Osteocyte (in vitro differentiated cells): ENCODE measurements at regions not wholly inside any gene's neighbourhood (a gene's known extent, or its start where the extent isn't known, plus 50 kb on each side); places are given as distances from the start of the nearest gene placed in this dataset.

Experiments
- DNase-seq: peaks from one replicate; pipeline ENCODE4 v3.0.0; 2021; ENCODE audit warnings: mixed read lengths; ENCODE audit not compliant: unreplicated experiment; ENCODE audit errors: extremely low spot score
- H3K27ac Mint-ChIP-seq: one replicate; pipeline ENCODE4 v1.8.0; 2021; ENCODE audit warnings: mild to moderate bottlenecking, mixed read lengths; ENCODE audit not compliant: unreplicated experiment
- H3K27me3 Mint-ChIP-seq: one replicate; pipeline ENCODE4 v1.8.0; 2021; ENCODE audit warnings: mixed read lengths; ENCODE audit not compliant: unreplicated experiment
- H3K36me3 Mint-ChIP-seq: one replicate; pipeline ENCODE4 v1.8.0; 2021; ENCODE audit warnings: mixed read lengths; ENCODE audit not compliant: unreplicated experiment
- H3K4me1 Mint-ChIP-seq: one replicate; pipeline ENCODE4 v1.8.0; 2021; ENCODE audit warnings: mixed read lengths; ENCODE audit not compliant: unreplicated experiment
- H3K4me3 Mint-ChIP-seq: one replicate; pipeline ENCODE4 v1.8.0; 2021; ENCODE audit warnings: mild to moderate bottlenecking, moderate library complexity, mixed read lengths; ENCODE audit not compliant: unreplicated experiment
- H3K9me3 Mint-ChIP-seq: one replicate; pipeline ENCODE4 v1.8.0; 2021; ENCODE audit warnings: mixed read lengths; ENCODE audit not compliant: unreplicated experiment
- CTCF ChIP-seq: fragments of 200-600 bp; sonication (generic); IDR thresholded peaks from 2 replicates; pipeline ENCODE4 v1.5.0; 2021; ENCODE audit warnings: antibody characterized with exemption, mild to moderate bottlenecking, moderate library complexity

GRCh38 chr12:4025181-4026019 is 152.2 kb upstream of the PARP11 start:
- peaks cover 53% of the 10 kb centered on the region for H3K27me3 Mint-ChIP-seq
- no peak for DNase-seq
- H3K4me1 Mint-ChIP-seq, result peaks cover 7% of the 10 kb centered on the region
- no peak overlapping the region for H3K27ac Mint-ChIP-seq
- no peak for TF ChIP-seq CTCF
- H3K9me3 Mint-ChIP-seq, result no peaks in the 10 kb centered on the region
- no peaks in the 10 kb centered on the region for H3K36me3 Mint-ChIP-seq
- no peak overlapping the region for H3K4me3 Mint-ChIP-seq

DNA sequence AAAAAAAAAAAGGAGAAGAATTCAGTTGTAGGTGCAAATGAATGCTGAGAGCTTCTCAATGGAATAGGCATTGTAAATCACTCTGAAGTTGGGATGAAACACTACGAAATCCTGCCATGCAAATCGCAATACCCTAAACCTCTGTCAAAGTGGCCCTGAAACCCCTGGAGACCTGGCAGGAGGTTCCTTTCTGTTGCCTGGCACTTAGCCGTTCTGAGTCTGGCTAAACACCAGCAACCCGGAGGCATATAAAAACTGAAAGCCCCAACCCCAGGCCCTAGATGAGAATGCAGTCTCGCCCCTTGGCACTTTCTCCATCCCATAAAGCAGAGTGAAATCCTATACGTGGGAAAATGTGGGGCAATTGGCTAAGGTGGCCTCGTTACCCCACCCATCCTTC is 151.5 kb upstream of the PARP11 start:
- Mint-ChIP-seq H3K36me3 (no peaks in the 10 kb centered on the region), H3K27me3 (peaks cover 49% of the 10 kb centered on the region), H3K4me3 (no peak overlapping the region), H3K9me3 (no peaks in the 10 kb centered on the region), H3K4me1 (peaks cover 4% of the 10 kb centered on the region), H3K27ac (no peak overlapping the region)
- no peak for TF ChIP-seq CTCF
- DNase-seq, result no peak

- no peak for DNase-seq
- no peak for TF ChIP-seq CTCF
- Mint-ChIP-seq H3K27me3 (peaks cover 13% of the 10 kb centered on the region), H3K4me1 (no peaks in the 10 kb centered on the region), H3K27ac (no peak overlapping the region), H3K9me3 (no peaks in the 10 kb centered on the region), H3K4me3 (no peak overlapping the region), H3K36me3 (no peaks in the 10 kb centered on the region)
Measured at GRCh38 chr12:4015225-4016091, 142.3 kb upstream of the PARP11 start.

DNA sequence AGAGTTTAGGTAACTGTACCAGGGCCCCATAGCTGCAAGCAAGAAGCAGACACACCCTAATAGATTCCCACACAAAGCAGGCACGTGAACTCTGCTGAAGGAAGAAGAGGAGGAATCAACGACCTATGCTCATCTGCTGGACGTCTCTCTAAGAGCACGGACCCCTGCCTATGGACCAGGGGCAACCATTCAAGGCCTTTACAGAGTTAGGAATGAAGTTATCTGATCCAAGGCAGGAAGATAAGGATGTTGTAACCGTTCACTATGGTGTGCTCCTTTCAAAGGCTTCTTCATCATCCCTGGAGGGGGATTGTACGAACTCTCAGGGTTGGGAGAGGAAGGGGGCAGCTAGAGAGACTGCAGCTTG is 141.6 kb upstream of the PARP11 start:
- H3K4me1 Mint-ChIP-seq, result no peaks in the 10 kb centered on the region
- H3K9me3 Mint-ChIP-seq, result no peaks in the 10 kb centered on the region
- no peak for TF ChIP-seq CTCF
- no peak for DNase-seq
- no peaks in the 10 kb centered on the region for H3K36me3 Mint-ChIP-seq
- H3K4me3 Mint-ChIP-seq, result no peak overlapping the region
- H3K27ac Mint-ChIP-seq, result no peak overlapping the region
- H3K27me3 Mint-ChIP-seq, result peaks cover 13% of the 10 kb centered on the region

GRCh38 chr12:4014444-4014843 is 141.2 kb upstream of the PARP11 start:
- Mint-ChIP-seq H3K27ac (no peak overlapping the region), H3K4me3 (no peak overlapping the region), H3K4me1 (no peaks in the 10 kb centered on the region), H3K9me3 (no peaks in the 10 kb centered on the region), H3K36me3 (no peaks in the 10 kb centered on the region), H3K27me3 (peaks cover 15% of the 10 kb centered on the region)
- TF ChIP-seq CTCF, result no peak
- DNase-seq, result no peak
